ENCODE measurements at regions not wholly inside any gene's neighbourhood (a gene's known extent, or its start where the extent isn't known, plus 50 kb on each side); places are given as distances from the start of the nearest gene placed in this dataset.
A peak's percentile ranks its signal among the peaks of the same experiment; 100 is the strongest.

- peak overlapping the region; percentile 48 for H3K4me3 ChIP-seq (ENCODE audit: low read depth, low read length)
- TF ChIP-seq, protein P1, sequence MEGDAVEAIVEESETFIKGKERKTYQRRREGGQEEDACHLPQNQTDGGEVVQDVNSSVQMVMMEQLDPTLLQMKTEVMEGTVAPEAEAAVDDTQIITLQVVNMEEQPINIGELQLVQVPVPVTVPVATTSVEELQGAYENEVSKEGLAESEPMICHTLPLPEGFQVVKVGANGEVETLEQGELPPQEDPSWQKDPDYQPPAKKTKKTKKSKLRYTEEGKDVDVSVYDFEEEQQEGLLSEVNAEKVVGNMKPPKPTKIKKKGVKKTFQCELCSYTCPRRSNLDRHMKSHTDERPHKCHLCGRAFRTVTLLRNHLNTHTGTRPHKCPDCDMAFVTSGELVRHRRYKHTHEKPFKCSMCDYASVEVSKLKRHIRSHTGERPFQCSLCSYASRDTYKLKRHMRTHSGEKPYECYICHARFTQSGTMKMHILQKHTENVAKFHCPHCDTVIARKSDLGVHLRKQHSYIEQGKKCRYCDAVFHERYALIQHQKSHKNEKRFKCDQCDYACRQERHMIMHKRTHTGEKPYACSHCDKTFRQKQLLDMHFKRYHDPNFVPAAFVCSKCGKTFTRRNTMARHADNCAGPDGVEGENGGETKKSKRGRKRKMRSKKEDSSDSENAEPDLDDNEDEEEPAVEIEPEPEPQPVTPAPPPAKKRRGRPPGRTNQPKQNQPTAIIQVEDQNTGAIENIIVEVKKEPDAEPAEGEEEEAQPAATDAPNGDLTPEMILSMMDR (IDR thresholded peaks at IDR 0.05; ENCODE audit: low read depth, low read length) = no peak
Measured at GRCh38 chr2:199581408-199581807, 123.7 kb upstream of the SATB2 start.

DNA sequence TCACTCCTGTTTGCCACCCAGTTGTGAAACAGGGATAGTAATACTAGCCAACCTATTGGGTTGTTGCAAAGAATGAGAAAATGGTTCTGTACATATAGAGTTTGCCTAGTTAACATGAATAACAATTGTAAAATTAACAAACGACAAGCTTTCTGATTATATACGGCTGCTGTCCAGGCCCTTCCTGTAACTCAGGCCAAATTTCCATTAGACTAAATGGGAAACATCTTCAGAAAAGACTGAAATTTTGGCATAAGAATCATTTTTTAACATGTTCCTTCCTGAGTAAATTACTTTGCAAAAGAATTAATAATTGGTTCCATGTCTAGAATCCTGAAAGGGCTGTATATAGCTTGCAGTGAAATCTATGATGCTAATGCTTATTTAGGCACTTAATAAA lies 117.7 kb upstream of the SATB2 start:
- TF ChIP-seq, protein P1 (IDR thresholded peaks at IDR 0.05; ENCODE audit: low read depth, low read length) = no peak
- H3K4me3 ChIP-seq (ENCODE audit: low read depth, low read length) = no peak overlapping the region

- TF ChIP-seq, protein P1 (IDR thresholded peaks at IDR 0.05; ENCODE audit: low read depth, low read length) = no peak
- H3K4me3 ChIP-seq (ENCODE audit: low read depth, low read length) = no peak overlapping the region
Measured at GRCh38 chr2:199572571-199572970, 114.8 kb upstream of the SATB2 start.

GRCh38 chr2:199570934-199571333 lies 113.2 kb upstream of the SATB2 start:
- TF ChIP-seq, protein P1 (IDR thresholded peaks at IDR 0.05; ENCODE audit: low read depth, low read length) = no peak
- H3K4me3 ChIP-seq (ENCODE audit: low read depth, low read length) = no peak overlapping the region

GRCh38 chr2:199569336-199569735 lies 111.6 kb upstream of the SATB2 start:
- TF ChIP-seq, protein P1 (IDR thresholded peaks at IDR 0.05; ENCODE audit: low read depth, low read length) = no peak
- H3K4me3 ChIP-seq (ENCODE audit: low read depth, low read length) = no peak overlapping the region

DNA sequence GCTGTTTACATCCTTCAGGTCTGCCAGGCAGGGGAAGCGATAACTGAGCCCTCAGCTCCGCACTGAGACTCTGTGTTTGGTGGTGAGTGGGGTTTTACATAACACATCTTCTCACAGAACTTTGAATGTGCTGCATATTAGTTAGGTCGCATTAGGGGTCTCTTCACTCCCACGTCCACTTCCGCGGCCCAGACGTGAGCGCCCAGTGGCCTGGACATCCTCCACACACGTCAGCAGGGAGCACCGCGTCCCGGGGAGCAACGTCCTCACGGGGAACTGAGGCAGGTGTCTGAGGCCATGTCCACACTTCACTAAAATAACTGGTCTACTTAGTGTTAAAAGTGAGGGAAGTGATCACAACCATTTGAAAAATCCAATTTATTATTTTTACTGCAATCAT lies 100.4 kb upstream of the SATB2 start:
- TF ChIP-seq, protein P1 (IDR thresholded peaks at IDR 0.05; ENCODE audit: low read depth, low read length) = no peak
- no peak overlapping the region for H3K4me3 ChIP-seq (ENCODE audit: low read depth, low read length)

DNA sequence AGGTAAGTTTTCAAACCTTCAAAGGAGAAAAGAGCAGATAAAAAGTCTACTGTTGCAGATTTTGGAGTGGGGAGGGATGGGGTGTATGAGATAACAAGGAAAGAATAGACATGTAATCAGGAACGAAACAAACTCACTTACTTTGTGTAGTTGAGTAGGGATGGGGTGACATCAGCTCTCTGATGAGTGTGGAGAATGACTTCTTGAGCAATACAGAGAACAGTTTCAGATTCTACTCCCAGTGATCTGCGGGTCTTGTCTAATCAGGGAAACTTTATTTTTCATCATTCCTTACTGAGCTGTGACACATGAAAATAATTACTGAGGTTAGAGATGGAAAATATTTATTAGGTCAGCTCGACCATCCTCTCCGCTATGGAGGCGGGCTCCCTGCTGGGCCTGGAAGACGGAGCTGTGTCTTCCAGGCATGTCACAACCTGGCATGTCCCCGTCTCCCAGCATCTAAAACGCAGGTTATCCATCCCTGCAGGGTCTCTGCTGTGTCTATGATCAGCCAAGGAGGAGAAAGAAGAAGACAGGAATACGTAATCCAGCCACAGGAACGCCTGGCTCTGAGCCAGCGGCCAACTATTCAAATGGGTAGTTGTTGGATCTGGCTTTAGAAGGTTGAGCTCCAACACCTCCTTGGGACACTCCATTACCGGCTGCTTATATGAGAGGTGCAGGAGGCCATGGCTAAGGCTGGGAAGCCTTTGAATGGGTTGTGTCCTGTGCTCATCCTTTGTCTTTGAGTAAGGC lies 99.0 kb upstream of the SATB2 start:
- no peak overlapping the region for H3K4me3 ChIP-seq (ENCODE audit: low read depth, low read length)
- TF ChIP-seq, protein P1 (IDR thresholded peaks at IDR 0.05; ENCODE audit: low read depth, low read length) = no peak
